LNCAP (cell line): ENCODE measurements at regions not wholly inside any gene's neighbourhood (a gene's known extent, or its start where the extent isn't known, plus 50 kb on each side); places are given as distances from the start of the nearest gene placed in this dataset.

ENCODE experiments used
- CTCF ChIP-seq: fragments of 450-650 bp; IDR thresholded peaks from 2 replicates; pipeline ENCODE4 v1.5.1; 2017; ENCODE audit warnings: mild to moderate bottlenecking

DNA sequence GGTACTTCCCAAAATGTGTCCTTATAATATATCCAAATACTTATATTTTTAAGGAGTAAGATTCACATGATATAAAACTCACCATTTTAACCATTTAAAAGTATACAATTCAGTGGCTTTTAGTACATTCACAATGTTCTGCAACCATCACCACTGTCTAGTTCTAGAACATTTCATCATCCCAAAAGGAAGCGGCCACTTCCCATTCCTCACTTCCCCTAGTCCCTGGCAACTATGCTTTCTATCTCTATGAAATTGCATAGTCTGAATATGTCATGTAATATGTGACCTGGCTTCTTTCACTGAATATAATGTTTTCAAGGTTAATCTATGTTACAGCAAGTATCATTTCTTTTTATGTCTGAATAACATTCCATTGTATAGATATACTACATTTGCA lies 615.1 kb upstream of the SGCD start:
- TF ChIP-seq CTCF = no peak

DNA sequence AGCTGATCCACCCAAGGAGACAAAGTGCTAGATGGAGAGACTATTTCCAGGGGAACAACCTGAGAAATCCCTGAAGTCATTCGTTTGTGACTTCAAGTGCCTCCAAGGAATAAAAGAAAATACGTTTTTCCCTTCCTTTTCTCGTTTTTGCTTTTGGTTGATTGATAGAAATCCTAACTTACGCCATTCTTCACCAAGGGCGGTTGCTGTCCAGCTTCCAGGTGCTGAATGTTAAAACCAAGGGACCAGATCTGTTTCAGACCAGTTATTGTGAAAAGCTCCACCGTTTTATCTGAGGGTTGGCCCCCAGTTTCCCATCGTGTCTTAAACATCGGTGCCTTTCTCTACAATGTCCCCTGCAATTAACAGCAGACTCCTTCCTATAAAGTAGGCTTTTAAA lies 600.7 kb upstream of the SGCD start:
- TF ChIP-seq CTCF = no peak

GRCh38 chr5:155727512-155728145 lies 599.3 kb upstream of the SGCD start:
- TF ChIP-seq CTCF = no peak

DNA sequence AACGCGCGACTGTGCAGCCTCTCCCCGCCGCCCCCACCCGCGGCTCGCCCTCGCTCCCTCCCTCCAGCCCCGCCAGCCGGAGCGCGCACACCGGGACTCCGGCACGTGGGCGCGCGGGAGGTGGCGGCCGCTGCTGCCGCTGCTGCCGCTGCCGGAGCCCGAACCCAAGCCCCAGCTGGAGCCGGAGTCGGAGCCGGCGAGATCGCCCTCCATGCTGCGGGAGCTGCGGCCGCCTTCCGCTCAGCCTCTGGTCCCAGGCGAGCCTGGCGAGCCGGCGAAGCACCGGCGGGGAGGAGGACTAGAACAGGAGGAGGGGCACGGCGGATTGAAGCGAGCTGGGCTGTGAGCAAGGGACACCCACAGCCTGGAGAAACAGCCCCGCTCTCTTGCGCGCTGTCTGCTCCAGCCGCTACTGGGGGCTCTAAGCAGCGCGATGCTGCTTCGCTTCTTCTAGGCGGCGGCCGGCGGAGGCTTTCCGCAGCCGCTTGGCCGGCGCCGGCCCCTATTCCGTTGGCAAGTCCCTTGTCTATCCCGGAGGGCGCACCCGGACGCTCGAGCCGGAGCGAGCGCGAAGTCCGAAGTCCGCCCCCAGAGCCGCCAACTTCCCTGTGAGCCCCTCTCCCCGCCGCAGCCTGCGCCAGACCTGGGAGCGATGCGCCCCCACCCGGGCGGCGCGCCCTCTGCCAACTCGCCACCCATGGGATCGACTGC lies 598.7 kb upstream of the SGCD start:
- no peak for TF ChIP-seq CTCF

DNA sequence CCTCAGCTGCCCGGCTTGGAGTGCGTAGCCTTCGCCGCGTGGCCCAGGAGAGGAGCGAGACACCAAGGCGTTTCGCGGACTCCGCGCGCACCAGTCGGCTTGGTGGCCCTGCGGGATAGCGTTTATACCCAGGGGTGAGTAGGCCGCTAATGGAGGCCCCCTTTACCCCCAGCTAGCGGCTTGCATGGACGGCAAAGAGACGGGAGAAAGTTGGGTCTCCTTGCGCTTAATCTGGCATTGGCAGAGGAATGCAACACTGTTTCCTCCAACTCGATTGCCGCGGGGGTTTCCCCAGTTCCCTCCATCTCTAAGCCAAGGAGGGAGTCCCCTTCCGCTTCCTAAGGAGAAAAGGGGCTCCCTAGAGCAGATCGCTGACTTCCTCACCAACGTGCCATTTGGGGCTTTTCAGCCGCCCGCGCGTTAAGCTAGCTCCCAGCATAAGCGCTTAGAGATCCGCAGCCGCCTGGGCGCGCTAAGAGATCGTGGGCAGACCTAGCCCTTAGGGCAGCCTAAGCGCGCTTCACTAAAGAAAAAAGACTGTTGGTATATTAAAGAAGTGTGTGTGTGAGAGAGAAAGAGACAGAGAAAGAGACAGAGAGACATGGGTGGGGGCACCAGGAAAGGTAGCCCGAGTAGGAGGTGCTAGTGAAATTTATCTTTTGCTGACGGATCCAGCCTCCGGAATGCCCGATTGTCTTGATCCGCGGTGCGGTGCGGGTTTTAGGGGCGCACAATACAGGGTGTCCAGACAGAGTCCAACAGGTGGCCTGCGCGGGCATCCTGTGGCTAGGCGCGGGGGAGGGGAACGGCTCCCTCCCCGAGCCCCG lies 597.9 kb upstream of the SGCD start:
- TF ChIP-seq CTCF = no peak

GRCh38 chr5:155729684-155730059 lies 597.3 kb upstream of the SGCD start:
- TF ChIP-seq CTCF = no peak

DNA sequence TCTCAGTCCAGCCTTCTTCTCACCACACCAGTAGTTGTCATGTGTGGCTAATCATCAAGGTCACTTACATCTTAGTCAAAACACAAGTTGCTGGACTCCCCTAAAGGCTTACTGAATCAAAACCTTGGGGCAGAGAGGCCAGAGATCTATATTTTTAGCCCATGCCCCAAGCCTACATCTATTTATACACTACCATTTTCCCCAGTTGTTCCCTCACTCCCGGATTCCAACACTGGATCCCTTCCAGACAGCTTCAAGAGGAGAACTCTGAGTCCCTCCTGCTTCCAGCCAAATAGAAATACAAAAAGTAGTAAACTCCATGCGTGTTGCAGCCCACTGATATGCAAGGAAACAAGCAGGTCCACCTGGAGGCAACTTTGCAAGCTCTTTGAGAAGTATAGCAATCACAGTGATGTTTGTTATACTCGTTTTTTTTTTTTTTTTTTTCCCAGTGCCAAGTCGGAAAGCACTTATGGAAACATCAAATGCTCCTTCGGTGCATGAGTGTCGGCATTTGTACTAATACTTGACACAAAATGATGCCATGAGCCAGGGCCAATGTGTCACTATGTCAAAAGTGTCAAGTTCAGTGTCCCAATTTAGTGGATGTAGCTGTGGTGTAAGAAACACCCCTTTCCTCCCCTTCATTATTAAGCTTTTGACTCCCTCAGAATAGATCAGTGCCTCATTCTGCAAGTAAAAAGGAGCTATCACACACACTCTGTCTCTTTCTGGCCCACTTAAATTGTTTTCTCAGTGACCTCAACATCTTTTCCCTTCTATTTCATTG lies 594.2 kb upstream of the SGCD start:
- TF ChIP-seq CTCF = no peak
